IPS DF 6.9 (cell line): ENCODE measurements at regions not wholly inside any gene's neighbourhood (a gene's known extent, or its start where the extent isn't known, plus 50 kb on each side); places are given as distances from the start of the nearest gene placed in this dataset.
"Not testable (repeated sequence)": the region's sequence is repeated elsewhere in the genome, so short reads cannot be mapped to it uniquely, and the experiment has no call there.

Experiments used
- DNase-seq: peaks from one replicate; pipeline ENCODE4 v3.0.0-alpha.2; 2013; ENCODE audit warnings: low read depth, low spot score
- H3K27ac ChIP-seq: one replicate; pipeline ENCODE4 v1.5.1; 2013; ENCODE audit warnings: low read length, control low read depth
- H3K27me3 ChIP-seq: 2 replicates; pipeline ENCODE4 v1.6.1; 2013; ENCODE audit warnings: mild to moderate bottlenecking, low read length; ENCODE audit not compliant: control insufficient read depth, insufficient read depth
- H3K36me3 ChIP-seq: 2 replicates; pipeline ENCODE4 v1.6.1; 2013; ENCODE audit warnings: low read length; ENCODE audit not compliant: control insufficient read depth, insufficient read depth
- H3K4me1 ChIP-seq: 2 replicates; pipeline ENCODE4 v1.6.1; 2013; ENCODE audit warnings: low read length; ENCODE audit not compliant: control insufficient read depth, insufficient read depth
- H3K4me3 ChIP-seq: 2 replicates; pipeline ENCODE4 v1.5.1; 2013; ENCODE audit warnings: mild to moderate bottlenecking, low read length
- H3K9me3 ChIP-seq: 2 replicates; pipeline ENCODE4 v1.6.1; 2013; ENCODE audit warnings: low read length, inconsistent platforms; ENCODE audit not compliant: control insufficient read depth, insufficient read depth
- WGBS: extraction: QIAGEN DNeasy Blood & Tissue Kit; methylation state at CpG from one replicate; pipeline ENCODE4 v1.1.7; 2013; ENCODE audit warnings: mixed read lengths, missing lambda C conversion rate; ENCODE audit not compliant: insufficient read length, insufficient coverage; 5-methylcytosine and 5-hydroxymethylcytosine counted together

- no peaks in the 10 kb centered on the region for H3K27me3 ChIP-seq
- no CpG with 5 or more reads among the region's 1 CpG for WGBS
- H3K27ac ChIP-seq: no peak overlapping the region
- H3K4me3 ChIP-seq: no peak overlapping the region
- no peaks in the 10 kb centered on the region for H3K9me3 ChIP-seq
- no peak for DNase-seq
- no peaks in the 10 kb centered on the region for H3K36me3 ChIP-seq
- no peaks in the 10 kb centered on the region for H3K4me1 ChIP-seq
Measured at GRCh38 chr9:23015557-23015956, 568.9 kb downstream of the DMRTA1 start.

DNA sequence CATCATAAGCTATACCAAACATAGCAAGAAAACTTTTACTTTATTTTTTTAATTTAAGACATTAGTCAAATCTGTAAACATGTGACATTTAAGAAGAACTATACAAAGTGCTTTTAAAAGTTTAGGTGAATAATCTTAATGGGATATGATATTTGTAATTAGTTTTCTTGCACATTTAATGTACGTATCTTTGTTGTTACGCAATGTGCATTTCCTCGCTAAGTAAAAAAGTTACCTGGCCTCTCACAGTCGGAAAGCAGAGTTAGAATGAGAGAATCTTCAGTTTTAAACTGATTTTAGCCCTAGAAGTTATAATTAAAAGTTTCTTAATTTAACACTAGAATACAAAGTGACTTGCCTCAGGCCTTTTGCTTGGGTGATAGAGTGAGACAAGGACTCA, 589.8 kb downstream of the DMRTA1 start:
- no CpG with 5 or more reads among the region's 4 CpGs for WGBS
- H3K27ac ChIP-seq: no peak overlapping the region
- no peak overlapping the region for H3K4me3 ChIP-seq
- DNase-seq: no peak
- H3K4me1 ChIP-seq: no peaks in the 10 kb centered on the region
- H3K36me3 ChIP-seq: no peaks in the 10 kb centered on the region
- no peaks in the 10 kb centered on the region for H3K27me3 ChIP-seq
- no peaks in the 10 kb centered on the region for H3K9me3 ChIP-seq

DNA sequence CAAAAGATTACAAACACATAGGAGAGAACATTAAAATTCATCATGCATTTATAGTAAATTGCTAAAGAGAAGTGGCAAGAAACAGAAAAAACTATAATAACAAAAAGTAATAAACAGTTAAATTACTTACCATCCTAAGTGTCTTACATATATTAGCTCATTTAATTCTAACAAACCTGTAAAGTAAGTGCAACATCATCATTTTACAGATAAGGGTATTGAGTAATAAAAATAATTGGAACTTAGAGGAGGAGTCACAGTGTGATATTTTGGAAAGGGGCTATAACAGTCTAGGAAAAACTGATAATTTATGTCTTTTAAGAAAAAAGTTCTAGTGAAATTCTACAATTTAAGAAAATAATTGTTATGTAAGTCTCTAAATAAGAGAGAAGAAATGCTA, 592.8 kb downstream of the DMRTA1 start:
- Histone ChIP-seq H3K27me3 (no peaks in the 10 kb centered on the region), H3K4me3 (no peak overlapping the region), H3K36me3 (no peaks in the 10 kb centered on the region), H3K27ac (no peak overlapping the region), H3K9me3 (no peaks in the 10 kb centered on the region), H3K4me1 (no peaks in the 10 kb centered on the region)
- DNase-seq: no peak

DNA sequence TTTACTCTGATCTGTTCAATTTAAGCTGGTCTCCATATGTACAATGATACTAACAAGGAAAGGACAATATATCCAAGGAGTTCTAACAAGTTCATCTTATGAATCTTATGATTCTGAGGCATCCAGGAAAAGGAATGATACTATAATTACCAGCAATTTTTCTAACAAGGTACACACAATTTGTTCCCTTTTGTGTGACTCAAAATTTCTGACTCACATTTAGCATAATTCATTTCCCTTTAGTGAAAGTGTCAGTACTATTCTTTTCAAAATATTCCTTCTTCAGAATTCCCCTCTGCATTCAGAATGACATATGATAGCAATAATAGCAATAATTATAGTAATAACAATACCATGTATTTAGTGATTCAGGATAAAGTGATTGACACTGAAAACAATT, 594.8 kb downstream of the DMRTA1 start:
- no peaks in the 10 kb centered on the region for H3K27me3 ChIP-seq
- H3K4me3 ChIP-seq: no peak overlapping the region
- H3K27ac ChIP-seq: no peak overlapping the region
- no peaks in the 10 kb centered on the region for H3K36me3 ChIP-seq
- DNase-seq: no peak
- H3K4me1 ChIP-seq: no peaks in the 10 kb centered on the region
- H3K9me3 ChIP-seq: no peaks in the 10 kb centered on the region

- Histone ChIP-seq H3K4me1 (no peaks in the 10 kb centered on the region), H3K9me3 (no peaks in the 10 kb centered on the region), H3K36me3 (no peaks in the 10 kb centered on the region), H3K27me3 (no peaks in the 10 kb centered on the region), H3K27ac (no peak overlapping the region), H3K4me3 (no peak overlapping the region)
- no peak for DNase-seq
Measured at GRCh38 chr9:23044549-23044948, 597.9 kb downstream of the DMRTA1 start.

DNA sequence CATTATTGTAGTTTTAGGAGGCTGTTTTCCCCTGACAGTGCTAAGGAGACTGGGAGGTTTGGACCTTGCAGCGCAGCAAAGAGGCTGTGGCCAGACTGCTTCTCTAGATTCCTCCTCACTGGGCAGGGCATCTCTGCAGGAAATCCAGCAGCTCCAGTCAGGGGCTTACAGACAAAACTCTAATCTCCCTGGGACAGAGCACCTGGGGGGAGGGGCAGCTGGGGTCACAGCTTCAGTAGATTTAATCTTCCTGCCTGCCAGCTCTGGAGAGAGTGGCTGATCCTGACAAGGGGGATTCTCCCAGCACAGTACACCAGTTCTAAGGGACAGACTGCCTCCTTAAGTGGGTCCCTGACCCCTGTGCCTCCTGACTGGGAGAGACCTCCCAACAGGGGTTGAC, 599.4 kb downstream of the DMRTA1 start:
- DNase-seq, H3K27ac ChIP-seq, H3K4me1 ChIP-seq, H3K36me3 ChIP-seq, H3K9me3 ChIP-seq, H3K27me3 ChIP-seq, H3K4me3 ChIP-seq: not testable (repeated sequence)
- no CpG with 5 or more reads among the region's 1 CpG for WGBS

DNA sequence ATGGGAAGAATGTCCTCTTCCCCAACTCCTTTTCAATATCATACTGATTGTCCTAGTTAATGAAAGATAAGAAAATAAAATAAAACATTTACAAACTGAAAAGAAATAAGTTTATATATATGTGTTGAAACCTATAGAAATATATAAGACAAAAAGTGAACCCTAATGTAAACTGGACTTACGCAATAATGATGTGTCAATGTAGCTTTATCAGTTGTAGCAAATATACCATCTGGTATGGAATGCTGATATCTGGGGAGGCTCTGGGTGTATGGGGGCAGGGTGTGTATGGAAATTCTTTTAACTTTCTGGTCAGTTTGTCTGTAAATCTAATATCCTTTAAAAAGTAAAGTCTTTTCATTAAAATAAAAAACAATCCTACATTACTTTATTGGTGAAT, 603.9 kb downstream of the DMRTA1 start:
- no peak for DNase-seq
- Histone ChIP-seq H3K9me3 (no peaks in the 10 kb centered on the region), H3K4me3 (no peak overlapping the region), H3K36me3 (no peaks in the 10 kb centered on the region), H3K27me3 (no peaks in the 10 kb centered on the region), H3K4me1 (no peaks in the 10 kb centered on the region), H3K27ac (no peak overlapping the region)
- WGBS: no CpG with 5 or more reads among the region's 1 CpG

DNA sequence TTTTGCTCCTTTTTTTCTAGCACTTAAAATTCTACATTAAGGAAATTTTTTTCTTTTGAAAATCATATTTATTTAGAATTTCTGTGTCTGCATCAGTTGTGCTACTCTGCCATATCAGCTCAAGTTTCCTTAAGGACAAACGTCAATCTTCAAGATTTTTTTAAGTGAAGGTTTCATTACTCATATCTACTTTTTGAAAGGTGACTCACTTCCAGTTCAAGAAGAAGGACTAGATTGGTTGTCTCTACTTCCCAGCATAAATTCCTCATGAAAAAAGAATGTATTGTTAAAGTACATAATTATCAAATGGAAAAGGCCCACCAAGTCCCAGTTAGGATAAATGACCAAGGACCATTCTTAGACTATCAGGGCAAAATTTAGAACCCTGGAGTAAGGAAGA, 626.5 kb downstream of the DMRTA1 start:
- no peaks in the 10 kb centered on the region for H3K4me1 ChIP-seq
- WGBS: no CpG with 5 or more reads among the region's 1 CpG

DNA sequence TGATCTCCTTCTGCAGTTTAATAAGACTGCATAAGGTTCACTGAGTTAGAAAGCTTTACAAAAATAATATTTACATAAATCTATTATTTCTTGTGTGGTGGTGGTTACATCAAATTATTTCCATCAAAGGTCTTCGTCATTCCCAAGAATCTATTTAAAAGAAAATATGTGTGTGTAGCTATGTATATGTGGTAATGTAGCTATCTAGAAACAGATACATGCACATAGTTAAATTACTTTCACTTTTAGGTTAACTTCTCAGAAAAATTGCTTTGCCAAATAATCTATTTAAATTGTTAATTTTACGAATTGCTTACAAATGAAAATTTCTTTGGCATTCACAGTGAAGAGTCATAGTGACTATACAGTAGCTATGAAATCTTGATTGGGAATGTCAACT, 633.2 kb downstream of the DMRTA1 start:
- no peak overlapping the region for H3K4me3 ChIP-seq
- H3K36me3 ChIP-seq: no peaks in the 10 kb centered on the region
- no CpG with 5 or more reads among the region's 2 CpGs for WGBS
- no peaks in the 10 kb centered on the region; the same call in 1 of the 2 replicates for H3K4me1 ChIP-seq
- no peaks in the 10 kb centered on the region for H3K9me3 ChIP-seq
- no peak for DNase-seq
- no peaks in the 10 kb centered on the region for H3K27me3 ChIP-seq
- H3K27ac ChIP-seq: no peak overlapping the region

More for the DNA sequence above, 626.5 kb downstream of the DMRTA1 start:
- no peaks in the 10 kb centered on the region for H3K9me3 ChIP-seq
- H3K36me3 ChIP-seq: no peaks in the 10 kb centered on the region
- no peaks in the 10 kb centered on the region for H3K27me3 ChIP-seq
- H3K4me3 ChIP-seq: no peak overlapping the region
- H3K27ac ChIP-seq: no peak overlapping the region
- no peak for DNase-seq

DNA sequence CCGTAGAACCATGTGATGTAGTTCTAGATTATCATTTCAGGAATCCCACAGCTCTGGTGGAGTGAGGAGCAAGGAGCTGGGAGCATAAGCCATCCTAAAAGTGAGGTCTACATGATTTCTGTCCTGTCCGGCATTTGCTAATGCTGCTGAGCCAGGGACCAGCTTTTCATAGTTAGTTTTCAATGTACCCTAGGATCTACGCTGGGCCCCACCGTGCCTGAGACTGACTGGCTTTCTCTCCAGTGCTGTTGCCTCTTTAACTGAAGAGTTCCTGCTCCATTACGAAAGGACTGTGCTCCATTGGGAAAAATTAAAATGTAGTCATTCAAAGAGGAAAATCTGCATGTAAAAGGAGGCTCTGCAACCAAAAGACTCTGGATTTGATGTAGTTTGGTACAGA, 634.8 kb downstream of the DMRTA1 start:
- DNase-seq: no peak
- Histone ChIP-seq H3K4me1 (no peaks in the 10 kb centered on the region; the same call in 1 of the 2 replicates), H3K36me3 (no peaks in the 10 kb centered on the region), H3K9me3 (no peaks in the 10 kb centered on the region), H3K4me3 (no peak overlapping the region), H3K27me3 (no peaks in the 10 kb centered on the region), H3K27ac (no peak overlapping the region)
- no CpG with 5 or more reads among the region's 5 CpGs for WGBS

DNA sequence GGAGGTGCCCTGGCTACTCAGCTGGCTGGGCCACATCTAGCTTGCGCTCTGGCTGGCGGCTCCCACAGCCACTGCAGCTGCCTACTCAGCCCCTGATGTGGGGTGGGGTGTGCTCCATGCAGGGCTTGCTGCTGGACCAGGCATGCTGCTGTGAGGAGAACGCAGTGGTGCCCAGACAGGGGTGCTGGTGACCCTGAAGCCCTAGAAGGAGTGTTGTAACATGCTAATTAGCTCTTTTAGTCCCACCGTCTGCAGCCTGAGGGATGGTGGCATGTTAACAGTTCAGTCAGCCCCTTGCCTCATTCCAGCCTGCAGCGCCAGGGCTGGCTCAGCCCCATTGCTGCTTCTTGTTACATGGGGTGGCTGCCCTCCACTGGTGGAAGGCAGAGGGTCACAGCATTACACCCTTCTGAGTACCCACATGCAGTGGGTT, 642.3 kb downstream of the DMRTA1 start:
- WGBS: no CpG with 5 or more reads among the region's 5 CpGs
- no peak for DNase-seq
- no peak overlapping the region for H3K27ac ChIP-seq

More for the DNA sequence above, 642.3 kb downstream of the DMRTA1 start:
- Histone ChIP-seq H3K9me3 (no peaks in the 10 kb centered on the region), H3K27me3 (no peaks in the 10 kb centered on the region), H3K4me3 (no peak overlapping the region), H3K36me3 (no peaks in the 10 kb centered on the region), H3K4me1 (peaks cover 2% of the 10 kb centered on the region)
